ENCODE measurements at regions not wholly inside any gene's neighbourhood (a gene's known extent, or its start where the extent isn't known, plus 50 kb on each side); places are given as distances from the start of the nearest gene placed in this dataset.
A peak's percentile ranks its signal among the peaks of the same experiment; 100 is the strongest.
"Not testable (repeated sequence)": the region's sequence is repeated elsewhere in the genome, so short reads cannot be mapped to it uniquely, and the experiment has no call there.

- no peak for ATAC-seq
- DNase-seq (ENCODE audit: low spot score): no peak
Measured at GRCh38 chr7:97373736-97374135, 256.2 kb downstream of the SDHAF3 start.

- DNase-seq (ENCODE audit: low spot score): no peak
- ATAC-seq: no peak
Measured at GRCh38 chr7:97377713-97378112, 260.2 kb downstream of the SDHAF3 start.

GRCh38 chr7:97381815-97382554, 264.5 kb downstream of the SDHAF3 start:
- ATAC-seq (no peak), DNase-seq (ENCODE audit: low spot score) (no peak)

- no peak for DNase-seq (ENCODE audit: low spot score)
- no peak for ATAC-seq
Measured at GRCh38 chr7:97390052-97390451, 272.6 kb downstream of the SDHAF3 start.

GRCh38 chr7:97390915-97391593, 273.6 kb downstream of the SDHAF3 start:
- ATAC-seq (peak; percentile 15), DNase-seq (ENCODE audit: low spot score) (no peak)

- DNase-seq (ENCODE audit: low spot score) (no peak), ATAC-seq (no peak)
Measured at GRCh38 chr7:97401398-97401797, 283.9 kb downstream of the SDHAF3 start.

GRCh38 chr7:97405835-97406234, 288.3 kb downstream of the SDHAF3 start:
- DNase-seq (ENCODE audit: low spot score) (no peak), ATAC-seq (no peak)

GRCh38 chr7:97407106-97407505, 289.6 kb downstream of the SDHAF3 start:
- DNase-seq (ENCODE audit: low spot score) (no peak), ATAC-seq (no peak)

GRCh38 chr7:97409346-97409745, 291.8 kb downstream of the SDHAF3 start:
- DNase-seq (ENCODE audit: low spot score) (no peak), ATAC-seq (no peak)

GRCh38 chr7:97418312-97418711, 300.8 kb downstream of the SDHAF3 start:
- ATAC-seq (no peak), DNase-seq (ENCODE audit: low spot score) (no peak)

GRCh38 chr7:97419898-97420297, 302.4 kb downstream of the SDHAF3 start:
- DNase-seq (ENCODE audit: low spot score): no peak
- ATAC-seq: no peak

GRCh38 chr7:97421307-97421930, 303.9 kb downstream of the SDHAF3 start:
- ATAC-seq: no peak
- no peak for DNase-seq (ENCODE audit: low spot score)

GRCh38 chr7:97422046-97422445, 304.5 kb downstream of the SDHAF3 start:
- DNase-seq (ENCODE audit: low spot score): no peak
- no peak for ATAC-seq

- ATAC-seq (no peak), DNase-seq (ENCODE audit: low spot score) (no peak)
Measured at GRCh38 chr7:97430006-97430405, 301.9 kb upstream of the TAC1 start.

- DNase-seq (ENCODE audit: low spot score) (no peak), ATAC-seq (no peak)
Measured at GRCh38 chr7:97439637-97440214, 292.2 kb upstream of the TAC1 start.

GRCh38 chr7:97446361-97446760, 285.5 kb upstream of the TAC1 start:
- ATAC-seq: no peak
- DNase-seq (ENCODE audit: low spot score): no peak

GRCh38 chr7:97449448-97449847, 282.4 kb upstream of the TAC1 start:
- not testable (repeated sequence) for ATAC-seq; DNase-seq (ENCODE audit: low spot score)

GRCh38 chr7:97450516-97450915, 281.4 kb upstream of the TAC1 start:
- no peak for ATAC-seq
- no peak for DNase-seq (ENCODE audit: low spot score)

- DNase-seq (ENCODE audit: low spot score) (no peak), ATAC-seq (no peak)
Measured at GRCh38 chr7:97454636-97455035, 277.2 kb upstream of the TAC1 start.

GRCh38 chr7:97457054-97457453, 274.8 kb upstream of the TAC1 start:
- no peak for ATAC-seq
- DNase-seq (ENCODE audit: low spot score): no peak

- DNase-seq (ENCODE audit: low spot score) (no peak), ATAC-seq (no peak)
Measured at GRCh38 chr7:97460433-97460832, 271.5 kb upstream of the TAC1 start.

GRCh38 chr7:97461596-97461995, 270.3 kb upstream of the TAC1 start:
- DNase-seq (ENCODE audit: low spot score) (no peak), ATAC-seq (no peak)
